HG03139 (cell line): ENCODE measurements at regions not wholly inside any gene's neighbourhood (a gene's known extent, or its start where the extent isn't known, plus 50 kb on each side); places are given as distances from the start of the nearest gene placed in this dataset.
"Not testable (repeated sequence)": the region's sequence is repeated elsewhere in the genome, so short reads cannot be mapped to it uniquely, and the experiment has no call there.

Experiments
- ATAC-seq: cut with Tn5 transposase; IDR thresholded peaks from one replicate; pipeline ENCODE4 v1.9.1; 2021; ENCODE audit not compliant: unreplicated experiment

DNA sequence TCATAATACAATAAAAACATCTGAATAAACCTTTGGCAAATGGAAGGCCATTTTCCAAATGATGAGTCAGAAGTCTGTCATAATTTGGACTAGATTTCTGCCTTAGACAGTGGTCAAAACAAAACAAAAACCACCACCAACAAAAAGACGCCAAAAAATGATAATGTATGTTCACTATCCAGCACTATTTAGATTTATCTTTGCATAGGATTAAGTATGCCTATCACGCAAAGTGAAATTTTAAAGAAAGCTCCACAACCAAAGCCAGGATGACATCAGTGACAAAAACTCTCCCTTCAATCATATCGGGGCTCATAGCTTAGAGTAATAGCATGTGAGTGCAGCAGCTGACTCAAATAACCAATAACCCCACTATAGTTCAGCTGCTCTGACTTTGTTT lies 201.9 kb downstream of the MOXD1 start:
- no peak for ATAC-seq

- no peak for ATAC-seq
Measured at GRCh38 chr6:132198896-132199295, 202.4 kb downstream of the MOXD1 start.

DNA sequence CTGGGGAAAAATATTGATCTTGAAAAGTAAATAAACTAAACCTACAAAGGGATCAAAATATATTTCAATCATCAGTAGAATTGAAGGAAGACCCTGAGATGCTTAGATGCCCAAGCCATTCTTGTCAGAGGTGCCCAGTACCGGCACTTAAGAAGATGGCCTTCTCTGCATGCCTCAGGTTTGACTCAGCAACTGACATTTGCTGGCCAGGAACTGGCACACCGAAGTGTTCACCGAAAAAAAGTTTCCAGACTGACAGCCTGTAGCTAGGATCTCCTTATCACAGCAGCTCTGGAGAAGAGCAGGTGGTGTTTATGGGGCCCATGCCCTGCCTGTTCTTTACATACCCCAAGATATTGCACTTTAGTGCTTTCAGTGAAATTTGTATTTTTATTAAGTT lies 203.2 kb downstream of the MOXD1 start:
- no peak for ATAC-seq

DNA sequence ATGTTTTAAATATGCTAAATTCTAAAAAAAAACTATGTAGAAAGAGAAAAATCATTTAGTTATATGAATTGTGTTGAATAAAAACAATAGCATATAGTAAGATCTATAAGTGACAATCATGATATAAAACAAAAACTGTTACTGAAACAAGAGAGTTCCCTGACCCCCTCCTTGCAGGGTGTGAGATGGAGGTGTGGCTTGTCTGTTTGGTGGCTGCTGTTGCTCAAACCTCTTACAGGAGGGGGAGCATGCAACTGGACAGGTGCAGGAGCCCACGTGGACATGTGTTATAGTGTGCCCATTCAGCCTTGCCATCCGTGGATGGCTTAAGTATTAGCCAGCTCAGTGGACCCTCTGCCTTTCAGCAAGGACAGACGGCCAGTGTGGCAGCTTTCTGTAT lies 206.7 kb downstream of the MOXD1 start:
- no peak for ATAC-seq

DNA sequence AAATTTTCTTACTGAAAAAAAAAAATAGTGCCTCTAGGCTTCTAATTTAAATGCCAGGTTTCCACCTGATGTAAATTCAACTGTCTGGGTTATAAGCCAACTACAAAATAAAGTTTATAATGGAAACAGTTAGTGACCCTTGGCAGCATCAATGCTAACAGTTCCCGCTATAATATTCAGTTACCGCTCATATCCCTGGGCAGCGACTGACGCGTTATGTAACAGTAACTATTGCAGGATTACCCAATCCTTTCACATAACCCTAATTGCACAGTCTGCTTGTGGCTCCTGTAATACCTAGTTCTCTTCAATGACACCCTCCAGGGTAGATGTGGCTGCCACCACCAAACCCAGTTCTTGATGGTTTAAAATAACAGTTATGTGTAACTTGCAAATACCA lies 208.6 kb downstream of the MOXD1 start:
- no peak for ATAC-seq

- no peak for ATAC-seq
Measured at GRCh38 chr6:132190815-132191175, 210.5 kb downstream of the MOXD1 start.

DNA sequence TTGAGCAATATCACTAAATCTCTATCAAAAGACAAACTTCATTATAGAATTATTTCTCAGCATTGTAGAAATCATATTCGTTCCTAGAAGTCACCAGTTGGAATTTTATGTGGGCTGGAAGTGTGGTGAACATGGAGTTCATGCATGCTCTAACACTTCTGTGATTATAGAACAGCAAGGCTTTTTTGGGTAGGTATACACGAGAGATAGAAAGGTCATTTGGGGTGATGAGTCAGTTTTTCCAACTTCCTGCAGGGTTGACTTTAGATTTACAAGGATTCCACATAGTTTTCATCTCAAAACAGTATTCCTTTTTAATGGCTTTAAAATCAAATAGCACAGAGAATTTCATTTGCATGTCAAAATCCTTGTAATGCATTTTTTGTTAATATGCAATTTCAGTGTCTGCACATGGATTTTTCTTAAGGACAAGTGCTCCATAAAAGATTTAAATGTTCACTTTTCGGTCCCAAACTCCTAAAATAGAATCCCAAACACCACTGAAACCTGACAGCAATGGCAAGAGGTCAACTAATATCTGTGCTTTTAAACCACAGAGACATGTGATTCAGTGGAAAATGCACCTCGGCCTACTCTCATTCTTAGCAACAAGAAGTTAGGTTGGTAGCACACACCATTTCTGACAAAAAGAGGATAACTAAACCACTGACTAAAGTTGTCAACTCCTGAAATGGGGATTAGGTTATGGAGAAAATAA lies 211.0 kb downstream of the MOXD1 start:
- no peak for ATAC-seq

DNA sequence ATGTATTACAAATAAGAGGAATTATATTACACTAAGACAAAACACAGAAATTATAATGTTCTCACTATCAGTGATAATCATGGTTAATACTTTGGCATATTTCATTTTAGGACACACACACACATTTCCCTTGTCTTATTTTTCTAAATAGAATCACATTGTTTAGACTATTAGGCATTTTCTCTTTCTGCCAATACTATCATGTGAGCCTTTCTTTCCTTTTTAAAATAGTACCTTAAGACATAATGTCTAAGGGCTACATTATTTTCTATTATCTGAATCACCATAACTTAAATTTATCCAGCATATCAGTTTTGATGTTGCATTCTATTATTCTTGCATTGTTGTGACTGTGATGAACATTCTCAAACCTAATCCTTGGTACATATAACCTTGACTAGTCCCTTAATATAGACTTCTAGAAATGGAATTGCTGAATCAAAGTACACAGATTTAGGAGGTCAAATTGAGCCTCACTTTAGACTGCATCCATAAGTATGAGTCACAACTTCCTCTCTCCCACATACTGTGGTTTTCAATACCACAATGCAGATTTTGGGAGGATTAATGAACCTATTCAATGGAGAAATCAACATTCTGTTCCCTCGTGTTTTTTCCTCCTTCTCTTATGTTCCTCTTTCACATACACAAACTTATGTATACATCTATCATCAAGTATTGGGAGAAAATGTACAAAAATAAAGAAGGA lies 212.6 kb downstream of the MOXD1 start:
- no peak for ATAC-seq

- ATAC-seq: no peak
Measured at GRCh38 chr6:132187816-132188215, 213.5 kb downstream of the MOXD1 start.

DNA sequence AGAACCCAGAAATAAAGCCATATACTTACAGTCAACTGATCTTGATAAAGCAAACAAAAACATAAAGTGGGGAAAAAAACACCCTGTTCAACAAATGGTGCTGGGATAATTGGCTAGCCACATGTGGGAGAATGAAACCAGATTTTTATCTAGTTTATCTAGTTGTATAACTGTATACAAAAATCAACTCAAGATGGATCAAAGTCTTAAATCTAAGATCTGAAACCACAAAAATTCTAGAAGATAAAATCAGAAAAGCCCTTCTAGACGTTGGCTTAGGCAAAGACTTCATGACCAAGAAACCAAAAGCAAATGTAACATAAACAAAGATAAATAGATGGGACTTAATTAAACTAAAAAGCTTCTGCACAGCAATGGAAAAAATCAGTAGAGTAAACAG lies 216.3 kb downstream of the MOXD1 start:
- ATAC-seq: not testable (repeated sequence)

DNA sequence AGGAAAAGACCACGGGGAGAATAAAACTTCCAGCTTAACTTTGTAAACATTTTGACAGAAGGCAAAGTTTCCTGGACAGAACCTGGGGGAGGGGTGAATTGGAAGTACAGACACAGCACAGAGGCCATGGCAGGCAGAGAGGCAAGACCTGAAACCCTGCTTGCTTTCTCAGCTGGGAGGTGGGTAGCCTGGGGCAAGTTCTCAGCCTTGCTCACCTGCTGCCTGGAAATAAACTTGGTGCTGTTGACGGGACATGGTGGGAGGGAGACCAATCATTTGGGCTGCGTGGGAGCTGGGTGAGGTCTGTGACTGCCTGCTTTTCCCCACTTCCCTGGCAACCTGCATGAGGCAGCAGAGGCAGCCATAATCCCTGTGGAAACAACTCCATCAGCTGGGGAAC lies 221.3 kb downstream of the MOXD1 start:
- ATAC-seq: no peak

DNA sequence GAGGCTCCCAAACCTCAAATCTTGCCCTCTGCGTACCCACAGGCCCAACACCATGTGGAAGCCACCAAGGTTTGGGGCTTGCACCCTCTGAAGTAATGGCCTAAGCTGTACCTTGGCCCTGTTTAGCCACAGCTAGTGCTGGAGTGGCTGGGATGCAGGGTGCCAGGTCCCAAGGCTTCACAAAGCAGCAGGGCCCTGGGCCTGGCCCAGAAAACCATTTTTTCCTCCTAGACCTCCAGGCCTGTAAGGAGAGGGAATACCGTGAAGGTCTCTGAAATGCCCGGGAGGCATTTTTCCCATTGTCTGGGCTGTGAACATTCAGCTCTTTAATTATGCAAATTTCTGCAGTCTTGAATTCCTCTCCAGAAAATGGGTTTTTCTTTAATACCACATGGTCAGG lies 223.7 kb upstream of the CCN2 start:
- ATAC-seq: no peak

DNA sequence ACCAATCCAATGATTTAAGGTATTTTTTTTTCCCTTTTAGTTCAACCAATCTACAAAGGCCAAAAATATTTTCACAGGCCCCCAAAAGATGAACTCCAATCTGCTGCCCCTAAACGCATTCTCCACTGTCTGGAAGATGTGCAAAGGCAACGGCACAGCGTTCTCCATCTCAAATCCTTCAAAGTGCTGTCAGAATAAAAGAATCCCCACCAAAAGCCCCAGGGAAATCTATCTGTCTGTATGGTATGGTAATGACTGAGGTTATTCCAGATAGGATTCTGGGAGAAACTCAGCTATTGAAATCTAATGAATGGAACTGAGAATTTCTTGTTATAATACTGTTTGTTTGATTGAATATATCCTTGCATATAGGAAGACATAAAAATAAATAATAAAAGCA lies 217.8 kb upstream of the CCN2 start:
- ATAC-seq: no peak

- ATAC-seq: no peak
Measured at GRCh38 chr6:132167929-132168892, 217.0 kb upstream of the CCN2 start.

- no peak for ATAC-seq
Measured at GRCh38 chr6:132166526-132167051, 215.4 kb upstream of the CCN2 start.

DNA sequence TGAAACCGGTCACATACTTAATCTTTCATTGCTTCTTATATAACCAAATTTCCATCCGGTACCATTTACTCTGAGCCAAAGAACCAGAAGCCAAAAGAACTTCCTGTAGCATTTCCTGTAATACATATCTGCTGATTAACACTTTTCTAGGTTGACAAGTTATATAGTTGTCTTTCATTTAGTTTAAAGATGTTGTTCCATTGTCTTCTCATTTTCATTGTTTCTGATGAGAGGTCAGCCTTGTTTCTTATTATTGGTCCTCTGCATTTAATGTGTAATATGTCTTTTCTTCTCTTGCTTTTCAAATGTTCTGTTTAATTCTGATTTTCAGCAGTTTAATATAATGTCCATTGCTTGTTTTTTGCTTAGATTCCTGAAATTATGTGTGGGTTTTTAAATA lies 214.5 kb upstream of the CCN2 start:
- ATAC-seq: no peak

DNA sequence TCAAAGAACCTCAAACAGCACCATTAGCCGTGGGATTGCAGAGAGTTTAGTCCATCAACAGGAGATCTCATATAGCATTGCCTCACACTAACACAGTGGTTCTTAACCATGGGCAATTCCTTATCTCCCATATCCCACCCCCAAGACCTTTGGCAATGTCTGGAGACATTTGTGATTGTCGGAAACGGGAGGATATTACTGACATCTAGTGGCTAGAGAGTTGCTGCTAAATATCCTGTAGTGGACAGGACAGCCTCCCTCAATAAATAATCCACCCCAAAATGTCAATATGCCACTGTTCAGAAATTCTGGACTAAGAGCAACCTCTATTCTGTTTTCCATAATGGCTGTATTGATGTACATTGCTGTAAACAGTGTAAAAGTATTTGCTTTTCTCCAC lies 210.1 kb upstream of the CCN2 start:
- no peak for ATAC-seq

DNA sequence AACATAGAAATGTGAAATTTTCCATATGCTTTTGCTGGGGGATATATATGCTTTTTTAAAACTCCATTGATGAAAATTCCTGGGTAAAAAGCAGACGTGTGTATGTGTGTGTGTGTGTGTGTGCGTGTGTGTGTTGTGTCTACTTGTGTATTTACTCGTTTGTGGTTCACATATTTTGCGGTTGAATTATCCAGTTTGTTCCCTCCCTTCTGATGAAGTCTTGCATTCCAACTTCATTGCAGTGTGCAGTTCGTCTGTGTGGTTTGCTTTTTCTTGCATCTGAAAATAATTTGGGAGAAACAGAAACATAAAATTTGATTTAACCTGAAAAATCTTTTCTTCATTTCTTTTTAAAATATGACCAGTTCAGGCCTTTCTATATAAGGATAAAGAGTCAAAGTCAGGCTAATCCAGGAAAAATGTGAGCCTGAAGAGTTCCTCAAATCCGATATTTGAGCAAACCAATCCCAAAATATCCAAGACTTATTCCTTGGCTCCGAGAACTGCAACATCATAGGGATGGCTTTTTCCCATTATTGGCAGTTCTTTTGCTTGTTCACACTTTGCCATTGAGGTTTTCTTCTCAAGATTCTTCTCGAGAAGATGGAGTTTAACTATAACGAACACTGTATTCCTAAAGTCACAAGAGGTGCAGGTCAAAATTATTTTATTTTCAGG lies 202.2 kb upstream of the CCN2 start:
- no peak for ATAC-seq

DNA sequence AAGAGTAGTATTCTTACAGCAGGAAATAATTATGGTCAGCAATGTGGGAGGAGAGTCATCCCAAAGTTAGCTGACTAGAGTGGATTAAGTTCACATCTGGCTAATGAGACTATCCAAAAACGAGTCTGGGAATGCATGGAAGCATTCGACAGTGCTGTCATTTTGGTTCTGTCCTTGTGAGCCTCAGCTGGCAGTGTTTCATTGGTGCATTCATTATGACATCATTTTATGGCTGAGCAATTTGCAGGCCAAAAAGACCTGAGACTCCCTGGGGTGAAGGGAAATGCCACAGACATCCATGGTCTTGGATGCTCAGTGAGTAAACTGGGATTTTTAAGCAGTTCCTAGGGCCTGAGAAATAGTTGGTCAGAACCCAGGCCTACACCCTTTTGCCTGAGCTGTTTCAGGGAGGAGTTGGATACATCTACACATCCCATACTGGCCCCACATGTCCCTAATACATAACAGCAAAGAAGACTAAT lies 196.4 kb upstream of the CCN2 start:
- ATAC-seq: no peak

DNA sequence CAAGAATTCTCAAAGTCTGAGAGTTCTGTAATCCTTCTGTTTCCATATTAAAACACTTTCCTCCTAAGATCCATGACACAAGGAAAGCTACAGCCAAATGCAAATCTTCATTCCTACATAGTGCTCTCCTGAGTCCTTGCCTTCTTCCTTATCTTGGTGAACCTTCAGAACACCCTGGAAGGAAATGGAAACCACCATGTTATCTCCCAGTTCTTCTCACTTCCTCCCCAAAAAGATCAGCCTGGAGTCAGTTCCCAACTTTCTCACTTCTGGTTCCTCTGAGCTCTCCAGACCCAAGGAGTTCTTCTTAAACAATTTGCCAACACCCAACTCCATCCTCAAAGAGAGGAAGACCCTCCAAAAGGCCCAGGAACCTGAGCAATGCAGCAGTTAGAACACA lies 193.3 kb upstream of the CCN2 start:
- ATAC-seq: no peak

- ATAC-seq: no peak
Measured at GRCh38 chr6:132143258-132143657, 192.1 kb upstream of the CCN2 start.
